Natural killer cell (primary cell): ENCODE measurements at regions not wholly inside any gene's neighbourhood (a gene's known extent, or its start where the extent isn't known, plus 50 kb on each side); places are given as distances from the start of the nearest gene placed in this dataset.

Source experiments
- ATAC-seq, 3 donors: fragments of 150-1000 bp in 2 of 3; fragments of 200-7000 bp in 1 of 3; cut with Tn5 transposase; 1 replicate in 1 of 3; 2 replicates in 2 of 3; pipeline ENCODE4 v1.10.0; 2021; ENCODE audit warnings: mild to moderate bottlenecking in 2 of 3, moderate library complexity in 2 of 3
- DNase-seq, 2 donors: peaks; one replicate each; pipeline versions ENCODE4 v3.0.0 to v3.0.0-alpha.2; 2013 to 2021; ENCODE audit warnings: mixed read lengths in 1 of 2
- H3K27ac ChIP-seq: one replicate; pipeline ENCODE4 v1.5.1; 2013; ENCODE audit warnings: mild to moderate bottlenecking, low read length
- H3K27me3 ChIP-seq: one replicate; pipeline ENCODE4 v1.6.1; 2013; ENCODE audit warnings: low read length; ENCODE audit not compliant: control insufficient read depth, insufficient read depth
- H3K36me3 ChIP-seq: one replicate; pipeline ENCODE4 v1.6.1; 2013; ENCODE audit warnings: low read length; ENCODE audit not compliant: control insufficient read depth, insufficient read depth
- H3K4me1 ChIP-seq: one replicate; pipeline ENCODE4 v1.6.1; 2013; ENCODE audit warnings: low read length; ENCODE audit not compliant: control insufficient read depth, insufficient read depth
- H3K4me3 ChIP-seq: one replicate; pipeline ENCODE4 v1.5.1; 2013; ENCODE audit warnings: low read length
- H3K9me3 ChIP-seq: one replicate; pipeline ENCODE4 v1.6.1; 2013; ENCODE audit warnings: low read length; ENCODE audit not compliant: control insufficient read depth, insufficient read depth
- H3K27ac Mint-ChIP-seq, 2 donors: one replicate each; pipeline ENCODE4 v1.8.0; 2022; ENCODE audit warnings: mild to moderate bottlenecking in 2 of 2, mixed read lengths in 2 of 2, moderate library complexity in 1 of 2
- H3K27me3 Mint-ChIP-seq, 2 donors: one replicate each; pipeline ENCODE4 v1.8.0; 2022; ENCODE audit warnings: low read depth in 2 of 2, mixed read lengths in 2 of 2
- H3K36me3 Mint-ChIP-seq: one replicate; pipeline ENCODE4 v1.8.0; 2022; ENCODE audit warnings: mixed read lengths
- H3K4me1 Mint-ChIP-seq, 2 donors: one replicate each; pipeline ENCODE4 v1.8.0; 2022; ENCODE audit warnings: mixed read lengths in 2 of 2
- H3K4me3 Mint-ChIP-seq: one replicate; pipeline ENCODE4 v1.8.0; 2022; ENCODE audit warnings: mild to moderate bottlenecking, moderate library complexity, mixed read lengths
- H3K9me3 Mint-ChIP-seq, 2 donors: one replicate each; pipeline ENCODE4 v1.8.0; 2022; ENCODE audit warnings: mixed read lengths in 2 of 2
- whole genome bisulfite sequencing: methylation state at CpG from one replicate; pipeline ENCODE4 v1.1.7; 2013; ENCODE audit warnings: missing lambda C conversion rate; ENCODE audit not compliant: insufficient coverage; 5-methylcytosine and 5-hydroxymethylcytosine counted together
- intact Hi-C: fragments of 100-400 bp; cut with micrococcal nuclease; formaldehyde crosslinking; loops from one replicate; pipeline ENCODE4 v1.14.2; 2022
- TF ChIP-seq, protein P1 (sequence below): fragments of 200-600 bp; IDR thresholded peaks from one replicate; pipeline ENCODE4 v1.8.0; 2022; ENCODE audit warnings: antibody characterized with exemption

GRCh38 chr2:64234150-64234549, 89.9 kb upstream of the PELI1 start:
- Histone ChIP-seq H3K36me3 (no peaks in the 10 kb centered on the region), H3K4me1 (no peaks in the 10 kb centered on the region), H3K9me3 (no peaks in the 10 kb centered on the region), H3K4me3 (no peak overlapping the region), H3K27ac (no peak overlapping the region), H3K27me3 (no peaks in the 10 kb centered on the region)
- Mint-ChIP-seq H3K4me3 (no peak overlapping the region), H3K9me3 (no peaks in the 10 kb centered on the region), H3K4me1 (no peaks in the 10 kb centered on the region), H3K27ac (no peak overlapping the region), H3K27me3 (peaks cover 14 to 36% of the 10 kb centered on the region in 2 donors), H3K36me3 (no peaks in the 10 kb centered on the region)
- intact Hi-C loops = no loop called here
- TF ChIP-seq, protein P1, sequence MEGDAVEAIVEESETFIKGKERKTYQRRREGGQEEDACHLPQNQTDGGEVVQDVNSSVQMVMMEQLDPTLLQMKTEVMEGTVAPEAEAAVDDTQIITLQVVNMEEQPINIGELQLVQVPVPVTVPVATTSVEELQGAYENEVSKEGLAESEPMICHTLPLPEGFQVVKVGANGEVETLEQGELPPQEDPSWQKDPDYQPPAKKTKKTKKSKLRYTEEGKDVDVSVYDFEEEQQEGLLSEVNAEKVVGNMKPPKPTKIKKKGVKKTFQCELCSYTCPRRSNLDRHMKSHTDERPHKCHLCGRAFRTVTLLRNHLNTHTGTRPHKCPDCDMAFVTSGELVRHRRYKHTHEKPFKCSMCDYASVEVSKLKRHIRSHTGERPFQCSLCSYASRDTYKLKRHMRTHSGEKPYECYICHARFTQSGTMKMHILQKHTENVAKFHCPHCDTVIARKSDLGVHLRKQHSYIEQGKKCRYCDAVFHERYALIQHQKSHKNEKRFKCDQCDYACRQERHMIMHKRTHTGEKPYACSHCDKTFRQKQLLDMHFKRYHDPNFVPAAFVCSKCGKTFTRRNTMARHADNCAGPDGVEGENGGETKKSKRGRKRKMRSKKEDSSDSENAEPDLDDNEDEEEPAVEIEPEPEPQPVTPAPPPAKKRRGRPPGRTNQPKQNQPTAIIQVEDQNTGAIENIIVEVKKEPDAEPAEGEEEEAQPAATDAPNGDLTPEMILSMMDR = no peak
- ATAC-seq (no peak), DNase-seq (no peak)
- 96% methylated on average over 5 of the region's 5 CpGs for WGBS

DNA sequence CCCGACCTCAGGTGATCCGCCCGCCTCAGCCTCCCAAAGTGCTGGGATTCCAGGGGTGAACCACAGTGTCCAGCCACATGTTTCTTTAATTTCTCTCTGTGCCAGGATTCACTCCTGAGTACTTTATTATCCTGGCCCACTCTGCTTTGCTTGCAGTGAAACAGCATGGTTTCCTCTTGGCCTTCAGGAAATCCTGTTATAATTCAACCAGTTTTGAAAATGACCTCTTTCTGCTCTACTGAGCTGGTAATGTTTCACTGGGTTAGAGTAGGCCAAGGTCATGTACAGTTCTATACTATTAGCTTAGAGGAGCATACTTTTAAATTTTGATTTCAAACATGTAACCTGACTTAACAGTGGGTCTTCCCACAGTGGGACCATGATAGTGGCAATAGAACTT, 90.6 kb upstream of the PELI1 start:
- Histone ChIP-seq H3K27me3 (no peaks in the 10 kb centered on the region), H3K4me3 (no peak overlapping the region), H3K27ac (no peak overlapping the region), H3K36me3 (no peaks in the 10 kb centered on the region), H3K4me1 (no peaks in the 10 kb centered on the region), H3K9me3 (no peaks in the 10 kb centered on the region)
- 93% methylated on average over 3 of the region's 3 CpGs for WGBS
- Mint-ChIP-seq H3K27me3 (peaks cover 11 to 30% of the 10 kb centered on the region in 2 donors), H3K27ac (no peak overlapping the region), H3K4me1 (no peaks in the 10 kb centered on the region), H3K36me3 (no peaks in the 10 kb centered on the region), H3K4me3 (no peak overlapping the region), H3K9me3 (no peaks in the 10 kb centered on the region)
- DNase-seq (no peak), ATAC-seq (no peak)
- TF ChIP-seq, protein P1 = no peak
- intact Hi-C loops = no loop called here

GRCh38 chr2:64237266-64237665, 93.0 kb upstream of the PELI1 start:
- Histone ChIP-seq H3K27me3 (no peaks in the 10 kb centered on the region), H3K36me3 (no peaks in the 10 kb centered on the region), H3K4me1 (no peaks in the 10 kb centered on the region), H3K4me3 (no peak overlapping the region), H3K9me3 (no peaks in the 10 kb centered on the region), H3K27ac (no peak overlapping the region)
- H3K27ac Mint-ChIP-seq = no peak overlapping the region
- no peak for ATAC-seq
- no peak overlapping the region for H3K4me3 Mint-ChIP-seq
- H3K27me3 Mint-ChIP-seq = peaks cover 6 to 32% of the 10 kb centered on the region in 2 donors
- H3K9me3 Mint-ChIP-seq = no peaks in the 10 kb centered on the region
- TF ChIP-seq, protein P1 = no peak
- intact Hi-C loops = no loop called here
- whole genome bisulfite sequencing = no CpG with 5 or more reads among the region's 2 CpGs
- DNase-seq = no peak
- no peaks in the 10 kb centered on the region for H3K36me3 Mint-ChIP-seq
- H3K4me1 Mint-ChIP-seq = no peaks in the 10 kb centered on the region

DNA sequence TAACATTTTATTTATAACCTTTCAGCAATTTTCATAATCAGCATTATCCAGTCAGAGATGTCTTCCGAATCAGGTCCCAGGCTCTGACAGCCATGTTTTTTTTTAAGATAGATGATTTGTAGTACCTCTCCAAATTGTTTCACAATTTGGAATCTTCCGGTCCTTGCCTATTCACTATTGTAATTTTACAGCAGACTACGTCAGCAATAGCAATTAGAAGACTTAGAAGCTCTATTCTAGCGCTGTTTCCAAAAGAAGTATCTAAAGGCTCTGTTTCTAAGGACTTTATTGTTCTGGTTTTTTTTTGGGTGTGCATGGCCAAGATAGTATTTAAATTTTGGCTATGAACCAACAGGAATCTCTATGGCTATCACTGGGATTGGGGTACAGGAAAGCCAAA, 94.6 kb upstream of the PELI1 start:
- H3K4me1 ChIP-seq = no peaks in the 10 kb centered on the region
- ATAC-seq = no peak

More for the DNA sequence above, 94.6 kb upstream of the PELI1 start:
- no peak overlapping the region for H3K27ac Mint-ChIP-seq
- intact Hi-C loops = no loop called here
- TF ChIP-seq, protein P1 = no peak
- no peaks in the 10 kb centered on the region for H3K36me3 Mint-ChIP-seq
- no peaks in the 10 kb centered on the region for H3K4me1 Mint-ChIP-seq
- H3K27me3 ChIP-seq = no peaks in the 10 kb centered on the region
- H3K27ac ChIP-seq = no peak overlapping the region
- H3K9me3 Mint-ChIP-seq = no peaks in the 10 kb centered on the region
- no peak overlapping the region for H3K4me3 Mint-ChIP-seq
- no peaks in the 10 kb centered on the region for H3K9me3 ChIP-seq
- WGBS = 94% methylated on average over 4 of the region's 4 CpGs
- no peak for DNase-seq
- H3K27me3 Mint-ChIP-seq = peaks cover 6 to 32% of the 10 kb centered on the region in 2 donors
- H3K36me3 ChIP-seq = no peaks in the 10 kb centered on the region
- no peak overlapping the region for H3K4me3 ChIP-seq
